ENCODE measurements at regions not wholly inside any gene's neighbourhood (a gene's known extent, or its start where the extent isn't known, plus 50 kb on each side); places are given as distances from the start of the nearest gene placed in this dataset.
A peak's percentile ranks its signal among the peaks of the same experiment; 100 is the strongest.
"Not testable (repeated sequence)": the region's sequence is repeated elsewhere in the genome, so short reads cannot be mapped to it uniquely, and the experiment has no call there.

- no peak for DNase-seq (ENCODE audit: low spot score)
Observed at GRCh38 chr5:158058208-158059120, 199.5 kb upstream of the CLINT1 start.

GRCh38 chr5:158056130-158056825 is 197.3 kb upstream of the CLINT1 start:
- DNase-seq (ENCODE audit: low spot score): no peak

DNA sequence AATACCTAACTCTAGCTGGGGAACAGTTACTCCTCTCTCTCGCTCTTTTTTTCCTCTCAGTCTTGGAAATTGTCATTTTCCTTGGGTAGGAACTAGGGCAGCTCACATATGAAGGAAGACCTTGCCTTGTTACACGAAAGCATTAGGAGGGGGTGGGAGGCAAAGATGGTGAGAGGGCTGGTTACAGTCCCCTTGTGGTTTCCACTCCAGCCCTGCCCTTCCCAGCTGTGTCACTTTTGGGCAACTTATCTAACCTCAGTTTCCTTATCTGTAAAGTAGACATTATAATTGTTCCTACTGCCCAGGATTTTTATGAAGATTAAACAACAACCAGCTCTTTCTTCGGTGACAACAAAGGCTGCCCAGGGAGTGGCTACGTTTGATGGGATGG is 196.2 kb upstream of the CLINT1 start:
- no peak for DNase-seq (ENCODE audit: low spot score)

DNA sequence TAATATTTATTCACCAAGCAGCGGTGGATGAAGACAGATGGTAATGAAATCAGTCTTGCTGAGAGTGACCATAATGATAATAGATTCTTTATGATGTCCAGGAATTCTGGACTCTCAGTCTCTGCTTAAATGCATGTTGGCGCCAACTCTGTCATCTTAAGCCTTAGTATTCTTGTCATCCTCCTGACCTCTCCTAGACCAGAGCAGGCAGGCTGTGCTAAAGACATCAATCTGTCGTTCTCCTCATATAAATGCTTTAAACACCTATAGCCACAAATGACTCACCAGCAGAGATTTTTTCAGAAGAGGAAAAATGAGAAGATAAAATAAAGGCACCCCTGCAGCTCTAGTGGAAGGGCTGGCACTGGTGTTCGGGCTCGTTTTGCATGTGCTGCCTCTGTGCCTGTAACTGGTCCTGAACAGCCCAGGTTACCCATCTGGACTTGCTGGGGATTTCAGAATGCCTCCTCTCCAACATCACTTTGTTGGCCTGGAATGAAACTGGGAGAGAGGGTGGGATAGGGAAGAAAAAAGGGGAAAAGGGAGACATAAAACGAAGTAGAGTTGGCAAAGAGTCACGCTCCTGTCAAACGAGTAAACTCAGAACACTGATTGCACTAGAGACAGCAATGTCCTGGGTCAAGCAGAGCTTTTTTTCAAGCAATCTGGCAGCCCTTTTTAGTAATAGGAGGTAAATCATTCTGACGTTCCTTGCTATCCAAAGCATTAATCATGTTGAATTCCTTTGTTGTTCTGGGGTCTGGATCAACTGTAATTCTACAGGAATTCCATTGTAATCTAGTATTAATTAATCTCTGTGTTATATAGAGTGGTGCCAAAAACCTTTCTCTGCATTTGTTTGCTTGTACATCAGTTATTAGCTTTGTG is 195.5 kb upstream of the CLINT1 start:
- DNase-seq (ENCODE audit: low spot score): no peak

DNA sequence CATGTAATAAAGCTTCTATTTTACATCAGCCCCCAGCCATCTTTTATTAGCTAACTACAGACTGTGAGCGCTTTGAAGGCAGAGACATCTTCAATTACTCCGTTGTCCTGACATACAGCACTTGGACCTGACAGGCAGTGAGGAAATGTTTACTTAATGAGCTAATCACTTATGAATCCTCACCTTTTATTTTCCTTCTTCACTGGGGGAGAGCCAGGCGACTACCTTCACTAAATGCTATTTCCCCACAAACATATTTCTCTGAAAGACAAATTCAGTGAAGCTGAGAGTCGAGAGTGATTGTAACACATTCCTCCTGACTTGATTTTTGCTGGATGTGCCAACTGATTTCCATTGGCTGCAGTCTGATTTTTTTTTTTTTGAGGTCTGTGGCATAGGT is 192.1 kb upstream of the CLINT1 start:
- DNase-seq (ENCODE audit: low spot score): no peak

GRCh38 chr5:158050421-158050820 is 191.5 kb upstream of the CLINT1 start:
- DNase-seq (ENCODE audit: low spot score): no peak

- DNase-seq (ENCODE audit: low spot score): peak; percentile 16
Observed at GRCh38 chr5:158049459-158049858, 190.5 kb upstream of the CLINT1 start.

- no peak for DNase-seq (ENCODE audit: low spot score)
Observed at GRCh38 chr5:158045696-158046095, 186.8 kb upstream of the CLINT1 start.

DNA sequence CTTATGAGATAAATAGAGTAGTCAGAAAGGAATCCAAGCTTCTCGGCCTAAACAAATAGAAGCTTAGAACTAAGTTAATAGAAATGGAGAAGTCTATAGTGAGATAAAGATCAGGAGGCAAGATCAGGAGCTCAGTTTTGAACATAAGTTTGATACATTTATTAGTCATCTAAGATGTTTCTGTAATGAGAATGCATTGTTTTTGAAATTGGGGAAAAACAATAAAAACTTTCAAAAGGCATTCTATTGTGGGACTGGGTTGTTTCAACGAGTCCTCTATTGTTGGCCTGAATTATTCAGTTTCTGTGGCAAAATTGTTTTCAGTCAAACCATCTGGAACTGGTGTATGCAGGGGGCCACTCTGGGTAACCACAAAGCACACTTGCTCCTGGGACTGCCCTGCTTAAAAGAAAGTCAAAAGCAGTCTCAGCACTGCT is 181.0 kb upstream of the CLINT1 start:
- no peak for DNase-seq (ENCODE audit: low spot score)

- no peak for DNase-seq (ENCODE audit: low spot score)
Observed at GRCh38 chr5:158039441-158039840, 180.5 kb upstream of the CLINT1 start.

GRCh38 chr5:158036983-158037595 is 178.1 kb upstream of the CLINT1 start:
- DNase-seq (ENCODE audit: low spot score): not testable (repeated sequence)

DNA sequence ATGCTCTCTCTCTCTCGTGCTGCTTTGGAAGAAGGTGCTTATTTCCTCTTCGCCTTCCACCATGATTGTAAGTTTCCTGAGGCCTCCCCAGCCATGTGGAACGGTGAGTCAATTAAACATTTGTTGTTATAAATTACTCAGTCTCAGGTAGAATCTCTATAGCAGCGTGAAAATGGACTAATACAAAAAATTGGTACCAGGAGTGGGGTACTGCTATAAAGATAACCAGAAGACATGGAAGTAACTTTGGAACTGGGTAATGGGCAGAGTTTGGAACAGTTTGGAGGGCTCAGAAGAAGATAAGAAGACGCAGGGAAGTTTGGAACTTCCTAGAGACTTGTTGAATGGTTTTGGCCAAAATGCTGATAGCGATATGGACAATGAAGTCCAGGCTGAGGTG is 175.6 kb upstream of the CLINT1 start:
- DNase-seq (ENCODE audit: low spot score): not testable (repeated sequence)

DNA sequence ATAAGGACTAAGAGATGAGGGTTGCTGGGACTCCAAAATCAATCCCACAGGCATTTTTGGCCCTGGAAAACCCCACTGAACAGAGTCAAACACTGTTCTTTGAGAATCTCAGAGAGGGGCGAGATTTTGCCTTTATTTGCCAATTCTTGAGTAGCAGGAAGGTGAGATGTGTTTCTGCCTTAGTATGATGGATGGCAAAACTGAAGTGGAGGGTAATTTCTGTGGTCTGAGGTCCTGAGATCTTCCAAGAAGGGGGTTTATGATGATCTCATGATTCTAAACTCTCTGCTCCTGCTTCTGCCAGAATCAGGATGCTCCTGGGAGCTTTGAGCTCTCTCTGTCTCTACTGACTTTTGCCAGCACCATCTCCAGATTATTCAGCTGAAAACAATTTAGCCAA is 174.8 kb upstream of the CLINT1 start:
- no peak for DNase-seq (ENCODE audit: low spot score)

DNA sequence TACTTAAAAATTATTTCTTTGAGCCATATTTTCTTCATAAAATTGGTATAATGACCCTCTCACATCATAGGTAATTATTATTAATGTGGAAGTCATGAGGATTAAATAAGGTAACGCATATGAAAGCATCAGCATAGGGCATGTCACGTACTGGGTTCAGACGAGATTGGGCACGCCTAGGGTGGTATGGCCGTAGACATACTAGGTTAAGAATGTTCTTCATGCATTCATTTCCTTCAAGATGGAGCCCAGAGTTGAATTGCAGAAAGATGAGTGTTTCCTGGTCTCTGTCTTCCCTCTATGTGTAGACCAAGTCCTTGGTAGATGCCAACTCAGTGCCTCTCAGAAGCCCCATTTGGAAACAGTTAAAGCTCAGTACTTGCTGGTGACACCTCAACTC is 174.1 kb upstream of the CLINT1 start:
- DNase-seq (ENCODE audit: low spot score): no peak

GRCh38 chr5:158032246-158032645 is 173.3 kb upstream of the CLINT1 start:
- no peak for DNase-seq (ENCODE audit: low spot score)

DNA sequence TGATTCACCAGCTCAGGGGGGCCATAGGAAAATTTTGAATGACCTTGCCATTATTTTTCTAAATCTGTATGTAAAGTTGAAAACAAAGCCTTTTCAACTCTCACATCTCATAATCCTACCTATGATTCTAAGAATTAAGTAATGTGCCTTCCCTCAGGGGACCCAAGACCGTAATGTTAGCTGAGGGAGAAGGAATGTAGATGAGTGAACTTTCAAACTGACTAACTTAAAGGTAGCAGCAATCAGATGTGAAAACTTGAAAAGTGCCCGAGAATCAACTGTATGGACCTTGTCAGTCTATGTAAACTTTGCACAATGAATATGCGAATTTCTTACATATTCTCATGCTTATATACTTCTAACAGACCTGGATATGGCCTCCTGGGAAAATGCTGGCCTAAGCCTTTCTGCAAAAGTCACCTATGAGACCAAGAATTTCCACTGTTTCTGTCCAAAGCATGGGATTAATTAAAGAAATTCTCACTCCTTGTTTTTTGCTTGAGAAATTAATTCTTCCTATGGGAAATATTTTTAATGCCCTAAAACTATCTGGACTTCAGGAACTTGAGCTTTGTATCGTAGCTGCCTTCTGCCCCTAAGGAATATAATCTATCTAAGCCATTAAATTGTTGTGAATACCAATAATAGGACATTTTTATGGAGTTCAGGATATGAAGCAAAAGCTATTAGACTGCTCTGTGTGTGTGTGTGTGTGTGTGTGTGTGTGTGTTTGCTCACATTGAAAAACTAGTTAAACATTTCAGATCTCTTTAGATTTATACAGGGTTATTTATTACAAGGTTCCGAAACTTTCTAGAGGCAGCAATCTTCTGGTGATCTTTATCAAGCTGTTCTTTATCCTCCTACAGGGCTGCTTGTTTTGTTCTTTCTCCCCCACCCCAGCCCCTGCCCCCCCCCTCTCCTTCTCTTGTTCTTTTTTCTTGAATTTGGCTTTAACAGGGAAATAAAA is 169.1 kb upstream of the CLINT1 start:
- no peak for DNase-seq (ENCODE audit: low spot score)

GRCh38 chr5:158026304-158027031 is 167.5 kb upstream of the CLINT1 start:
- no peak for DNase-seq (ENCODE audit: low spot score)

DNA sequence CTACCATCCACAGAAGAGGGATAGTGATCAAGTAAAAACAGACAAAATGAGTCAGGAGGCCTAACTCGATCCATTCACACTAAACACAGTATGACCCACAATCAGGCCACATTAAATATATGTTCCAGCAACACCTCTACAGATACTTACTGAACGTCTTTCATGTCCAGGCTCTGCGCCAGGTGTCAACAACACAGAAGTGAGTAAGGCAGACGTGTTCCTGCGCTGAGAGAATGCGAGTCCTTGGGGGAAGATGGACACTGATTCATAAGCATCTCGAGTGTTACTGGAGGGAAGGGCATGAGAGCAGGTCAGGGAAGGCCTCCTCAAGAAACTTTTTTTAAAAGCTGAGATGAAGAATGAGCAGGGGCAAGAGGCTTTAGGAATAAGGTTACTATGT is 164.3 kb upstream of the CLINT1 start:
- DNase-seq (ENCODE audit: low spot score): no peak

DNA sequence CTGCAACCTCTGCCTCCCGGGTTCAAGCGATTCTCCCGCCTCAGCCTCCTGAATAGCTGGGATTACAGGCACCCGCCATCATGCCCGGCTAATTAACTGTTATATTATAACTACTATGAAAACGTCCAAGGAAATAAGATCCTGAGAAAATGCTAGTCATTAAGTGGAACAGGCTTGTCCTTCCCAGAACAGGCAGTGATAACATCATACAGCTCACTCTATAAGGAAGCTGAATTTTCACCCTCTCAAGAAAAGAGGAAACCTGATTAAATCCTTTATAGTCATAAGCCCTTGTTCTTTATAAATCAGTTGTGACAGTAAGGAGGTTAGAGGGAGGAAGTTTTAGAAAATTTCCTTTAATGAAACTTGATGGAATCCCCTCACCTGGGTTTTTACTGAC is 163.9 kb upstream of the CLINT1 start:
- DNase-seq (ENCODE audit: low spot score): no peak

GRCh38 chr5:158022393-158022792 is 163.4 kb upstream of the CLINT1 start:
- DNase-seq (ENCODE audit: low spot score): no peak

All from NAMALWA (cell line).